ENCODE measurements at regions not wholly inside any gene's neighbourhood (a gene's known extent, or its start where the extent isn't known, plus 50 kb on each side); places are given as distances from the start of the nearest gene placed in this dataset.

DNA sequence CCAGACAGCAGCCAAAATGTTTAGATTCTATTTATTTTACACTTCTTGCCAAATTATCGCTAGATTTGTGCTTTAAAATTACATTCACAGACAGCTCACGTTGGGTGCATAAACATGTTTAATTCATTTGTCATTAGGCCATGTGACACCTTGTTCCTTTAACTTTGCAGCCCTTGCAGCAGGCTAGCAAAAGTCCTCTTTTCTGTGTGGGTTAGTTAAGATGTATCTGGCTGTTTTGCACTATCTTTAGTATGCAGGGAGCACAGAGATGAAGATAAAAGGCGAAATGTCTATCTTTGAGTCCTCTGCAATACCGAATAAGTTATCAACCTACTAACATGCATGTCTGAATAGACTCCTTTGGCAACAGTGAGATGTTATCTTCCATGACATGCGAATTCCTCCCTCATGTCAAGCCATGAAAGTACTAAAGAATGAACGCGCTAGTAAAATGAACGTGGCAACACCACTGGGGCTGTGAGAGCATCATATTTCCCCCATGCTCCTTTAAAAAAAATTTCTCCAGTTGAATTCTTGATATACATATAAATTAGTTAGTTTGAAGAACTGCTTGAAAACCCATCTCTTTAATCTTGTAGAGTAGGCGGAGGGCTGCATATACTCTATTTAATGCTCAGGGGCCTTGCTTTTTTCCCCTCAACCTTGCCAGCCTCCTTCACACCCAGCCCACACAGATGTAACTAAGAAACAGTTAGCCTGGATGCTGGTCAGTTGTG is 620.4 kb upstream of the NR2F2 start:
- Histone ChIP-seq H3K9me3 (no peaks in the 10 kb centered on the region), H3K27me3 (no peaks in the 10 kb centered on the region), H3K4me1 (no peaks in the 10 kb centered on the region), H3K4me3 (no peak overlapping the region), H3K27ac (no peak overlapping the region), H3K36me3 (no peaks in the 10 kb centered on the region)
- intact Hi-C loops (cut with DNase I; ENCODE audit: low total_unique reads): no loop called here
- TF ChIP-seq, protein P1, sequence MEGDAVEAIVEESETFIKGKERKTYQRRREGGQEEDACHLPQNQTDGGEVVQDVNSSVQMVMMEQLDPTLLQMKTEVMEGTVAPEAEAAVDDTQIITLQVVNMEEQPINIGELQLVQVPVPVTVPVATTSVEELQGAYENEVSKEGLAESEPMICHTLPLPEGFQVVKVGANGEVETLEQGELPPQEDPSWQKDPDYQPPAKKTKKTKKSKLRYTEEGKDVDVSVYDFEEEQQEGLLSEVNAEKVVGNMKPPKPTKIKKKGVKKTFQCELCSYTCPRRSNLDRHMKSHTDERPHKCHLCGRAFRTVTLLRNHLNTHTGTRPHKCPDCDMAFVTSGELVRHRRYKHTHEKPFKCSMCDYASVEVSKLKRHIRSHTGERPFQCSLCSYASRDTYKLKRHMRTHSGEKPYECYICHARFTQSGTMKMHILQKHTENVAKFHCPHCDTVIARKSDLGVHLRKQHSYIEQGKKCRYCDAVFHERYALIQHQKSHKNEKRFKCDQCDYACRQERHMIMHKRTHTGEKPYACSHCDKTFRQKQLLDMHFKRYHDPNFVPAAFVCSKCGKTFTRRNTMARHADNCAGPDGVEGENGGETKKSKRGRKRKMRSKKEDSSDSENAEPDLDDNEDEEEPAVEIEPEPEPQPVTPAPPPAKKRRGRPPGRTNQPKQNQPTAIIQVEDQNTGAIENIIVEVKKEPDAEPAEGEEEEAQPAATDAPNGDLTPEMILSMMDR (IDR thresholded peaks at IDR 0.05): no peak
- TF ChIP-seq POLR2AphosphoS5 (IDR thresholded peaks at IDR 0.05) (no peak), POLR2A (IDR thresholded peaks at IDR 0.05) (no peak)
- DNase-seq (ENCODE audit: low spot score in 2 of 2): no peak

DNA sequence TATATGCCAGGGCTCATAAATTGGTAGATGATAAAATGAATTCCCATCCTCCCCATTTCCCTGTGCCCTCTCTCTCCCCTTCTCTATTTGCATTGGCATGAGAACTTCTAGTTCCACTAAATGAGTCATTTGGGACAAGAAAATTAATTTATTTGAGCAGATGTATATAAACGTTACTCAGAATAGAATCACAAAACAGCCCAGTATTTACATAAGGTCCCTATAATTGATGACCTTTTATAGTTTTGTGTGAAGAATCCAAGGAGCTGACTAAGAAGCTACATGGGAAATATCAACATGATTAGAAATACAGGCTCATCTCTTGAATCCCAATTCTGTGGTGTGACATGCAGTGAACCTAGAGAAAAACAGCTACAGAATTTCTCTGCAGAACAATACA is 617.7 kb upstream of the NR2F2 start:
- no peak overlapping the region for H3K4me3 ChIP-seq

DNA sequence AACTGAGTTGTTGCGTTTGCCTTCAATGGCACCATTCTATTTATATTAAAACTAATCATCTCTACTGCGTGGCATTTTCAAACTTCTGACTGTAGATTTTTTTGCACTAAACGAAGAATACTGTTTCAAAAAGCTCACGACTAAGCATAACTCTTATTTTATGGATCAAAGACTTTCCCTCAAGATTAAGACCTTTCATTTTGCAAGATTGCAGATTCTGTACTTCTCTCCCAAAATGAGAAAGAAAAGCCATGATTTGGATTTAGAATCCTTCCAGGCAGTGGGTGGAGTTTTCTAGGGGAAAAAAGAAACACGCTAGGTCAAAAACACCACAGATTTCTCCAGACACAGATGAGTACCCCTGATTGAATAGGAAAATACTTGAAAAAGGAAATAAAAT is 617.2 kb upstream of the NR2F2 start:
- TF ChIP-seq POLR2AphosphoS5 (IDR thresholded peaks at IDR 0.05) (no peak), POLR2A (IDR thresholded peaks at IDR 0.05) (no peak)
- TF ChIP-seq, protein P1 (IDR thresholded peaks at IDR 0.05): no peak
- H3K4me1 ChIP-seq: no peaks in the 10 kb centered on the region
- H3K9me3 ChIP-seq: no peaks in the 10 kb centered on the region
- H3K4me3 ChIP-seq: no peak overlapping the region
- DNase-seq (ENCODE audit: low spot score in 2 of 2): no peak
- no peak overlapping the region for H3K27ac ChIP-seq
- no peaks in the 10 kb centered on the region for H3K36me3 ChIP-seq
- intact Hi-C loops (cut with DNase I; ENCODE audit: low total_unique reads): no loop called here
- H3K27me3 ChIP-seq: no peaks in the 10 kb centered on the region

More for the DNA sequence above, 617.7 kb upstream of the NR2F2 start:
- Histone ChIP-seq H3K27me3 (no peaks in the 10 kb centered on the region), H3K36me3 (no peaks in the 10 kb centered on the region), H3K4me1 (no peaks in the 10 kb centered on the region), H3K9me3 (no peaks in the 10 kb centered on the region), H3K27ac (no peak overlapping the region)
- intact Hi-C loops (cut with DNase I; ENCODE audit: low total_unique reads): no loop called here
- DNase-seq (ENCODE audit: low spot score in 2 of 2): no peak
- TF ChIP-seq, protein P1 (IDR thresholded peaks at IDR 0.05): no peak
- TF ChIP-seq POLR2AphosphoS5 (IDR thresholded peaks at IDR 0.05): no peak

DNA sequence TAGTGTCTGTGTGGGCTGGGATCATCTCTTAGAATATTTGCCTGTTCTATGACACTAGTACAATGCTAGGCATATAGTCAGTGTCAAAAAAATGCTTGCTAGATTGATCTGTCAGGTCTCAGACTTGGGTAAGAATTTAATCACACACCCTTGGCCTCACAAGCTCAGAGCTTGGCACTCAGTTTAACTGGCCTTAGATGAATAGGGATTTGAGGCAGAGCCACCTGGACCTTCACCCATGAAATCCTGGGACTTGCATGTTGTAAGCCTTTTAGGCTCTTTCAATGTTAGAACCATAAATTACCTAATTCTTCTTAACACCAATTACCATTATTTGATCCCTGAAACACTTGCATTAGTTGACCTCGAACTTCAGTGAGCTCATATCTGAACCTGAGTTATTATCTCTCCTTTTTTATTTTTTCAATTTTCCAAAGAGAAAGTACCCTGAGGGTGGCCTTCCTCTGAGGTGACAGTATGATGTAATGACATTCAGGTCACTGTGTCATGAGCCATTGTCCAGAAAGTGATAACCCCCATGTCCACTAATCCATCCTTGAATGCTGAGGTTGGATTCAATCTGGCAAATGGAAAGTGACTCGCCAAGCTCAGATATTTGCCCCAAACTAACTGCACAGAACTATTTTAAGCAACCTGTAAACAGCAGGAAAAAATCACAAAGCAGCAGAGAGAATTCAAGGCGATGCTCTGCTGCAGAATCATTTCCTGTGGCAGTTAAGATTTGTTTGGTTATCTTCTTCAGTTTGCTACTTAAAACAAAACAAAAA is 615.2 kb upstream of the NR2F2 start:
- H3K4me3 ChIP-seq: no peak overlapping the region
- TF ChIP-seq, protein P1 (IDR thresholded peaks at IDR 0.05): no peak
- H3K27me3 ChIP-seq: no peaks in the 10 kb centered on the region
- intact Hi-C loops (cut with DNase I; ENCODE audit: low total_unique reads): no loop called here
- no peaks in the 10 kb centered on the region for H3K36me3 ChIP-seq
- no peaks in the 10 kb centered on the region for H3K9me3 ChIP-seq
- DNase-seq (ENCODE audit: low spot score in 2 of 2): no peak
- H3K27ac ChIP-seq: no peak overlapping the region
- H3K4me1 ChIP-seq: no peaks in the 10 kb centered on the region

DNA sequence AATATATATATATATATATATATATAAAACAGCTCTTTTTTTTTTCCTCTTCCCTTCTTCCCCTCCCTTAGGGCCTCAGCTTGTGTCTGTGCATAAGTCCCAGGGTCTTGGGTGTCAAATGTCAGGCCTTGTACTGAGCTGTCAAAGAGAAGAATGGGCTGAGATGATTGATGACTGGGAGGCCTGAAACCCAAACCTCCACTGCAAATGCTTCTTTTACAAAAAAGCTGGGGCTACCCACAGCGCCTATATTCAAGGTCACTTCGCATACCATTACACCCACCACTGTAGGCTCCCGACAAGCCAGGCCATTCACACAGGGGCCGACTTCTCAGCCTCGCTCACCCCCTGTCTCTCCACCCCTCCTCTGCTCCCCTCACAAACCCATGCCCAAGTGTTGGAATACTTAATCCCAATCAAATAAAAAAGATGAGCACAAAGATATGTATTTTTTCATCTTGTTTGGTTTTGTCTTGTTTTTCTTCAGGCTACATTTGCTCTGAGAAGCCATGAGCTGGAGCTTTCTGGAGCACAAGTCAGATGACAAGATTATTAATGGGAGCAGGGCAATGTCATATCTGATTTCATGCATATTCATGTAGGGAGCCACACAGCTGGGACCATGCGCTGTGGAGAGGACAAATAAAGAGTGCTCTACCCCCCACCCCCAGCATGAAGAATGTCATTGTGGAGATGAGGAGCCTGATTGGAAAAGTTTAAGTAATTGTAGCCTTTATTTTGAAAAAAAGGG is 614.4 kb upstream of the NR2F2 start:
- no peaks in the 10 kb centered on the region for H3K4me1 ChIP-seq
- no peak overlapping the region for H3K27ac ChIP-seq
- H3K27me3 ChIP-seq: no peaks in the 10 kb centered on the region
- H3K9me3 ChIP-seq: no peaks in the 10 kb centered on the region
- intact Hi-C loops (cut with DNase I; ENCODE audit: low total_unique reads): no loop called here
- no peak for DNase-seq (ENCODE audit: low spot score in 2 of 2)
- TF ChIP-seq, protein P1 (IDR thresholded peaks at IDR 0.05): no peak
- TF ChIP-seq POLR2A (IDR thresholded peaks at IDR 0.05) (no peak), POLR2AphosphoS5 (IDR thresholded peaks at IDR 0.05) (no peak)
- no peaks in the 10 kb centered on the region for H3K36me3 ChIP-seq
- no peak overlapping the region for H3K4me3 ChIP-seq
